ENCODE measurements at regions not wholly inside any gene's neighbourhood (a gene's known extent, or its start where the extent isn't known, plus 50 kb on each side); places are given as distances from the start of the nearest gene placed in this dataset.

DNA sequence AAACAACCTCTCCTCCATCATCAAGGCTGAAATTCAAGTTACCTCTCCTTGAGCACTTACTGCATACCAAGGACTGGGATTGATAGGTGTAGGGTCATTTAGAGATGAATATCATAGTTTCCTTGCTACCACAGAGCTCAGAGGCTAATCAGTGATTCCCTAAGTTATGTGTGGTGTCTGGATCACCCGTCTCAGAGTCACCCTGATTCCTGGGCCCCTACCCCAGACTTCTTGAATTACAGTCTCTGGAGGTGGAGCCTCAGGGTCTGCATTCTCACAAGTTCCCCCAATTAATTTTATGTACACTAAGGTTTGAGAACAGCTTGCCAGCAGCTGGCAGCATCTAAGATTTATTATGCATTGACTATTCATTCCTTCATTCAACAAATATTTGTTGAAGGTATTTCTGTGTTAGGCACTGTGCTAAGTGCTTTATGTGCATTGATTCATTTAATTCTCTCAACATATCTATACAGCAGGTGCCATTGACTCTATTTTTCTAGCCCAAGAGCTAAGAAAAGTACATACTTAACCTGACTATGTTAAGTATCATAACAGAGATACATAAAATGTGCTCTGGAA is 182.9 kb upstream of the FGGY start (continued):
- no peak for TF ChIP-seq SAFB (IDR thresholded peaks at IDR 0.05; ENCODE audit: borderline replicate concordance, low read depth, low read length)
- TF ChIP-seq, protein P1, sequence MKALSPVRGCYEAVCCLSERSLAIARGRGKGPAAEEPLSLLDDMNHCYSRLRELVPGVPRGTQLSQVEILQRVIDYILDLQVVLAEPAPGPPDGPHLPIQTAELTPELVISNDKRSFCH (CRISPR knock-in tag; IDR thresholded peaks at IDR 0.05): no peak
- TF ChIP-seq, protein P1 (tag; IDR thresholded peaks at IDR 0.05): no peak
- TF ChIP-seq E2F3 (CRISPR knock-in tag; IDR thresholded peaks at IDR 0.05): no peak
- TF ChIP-seq, protein P2, sequence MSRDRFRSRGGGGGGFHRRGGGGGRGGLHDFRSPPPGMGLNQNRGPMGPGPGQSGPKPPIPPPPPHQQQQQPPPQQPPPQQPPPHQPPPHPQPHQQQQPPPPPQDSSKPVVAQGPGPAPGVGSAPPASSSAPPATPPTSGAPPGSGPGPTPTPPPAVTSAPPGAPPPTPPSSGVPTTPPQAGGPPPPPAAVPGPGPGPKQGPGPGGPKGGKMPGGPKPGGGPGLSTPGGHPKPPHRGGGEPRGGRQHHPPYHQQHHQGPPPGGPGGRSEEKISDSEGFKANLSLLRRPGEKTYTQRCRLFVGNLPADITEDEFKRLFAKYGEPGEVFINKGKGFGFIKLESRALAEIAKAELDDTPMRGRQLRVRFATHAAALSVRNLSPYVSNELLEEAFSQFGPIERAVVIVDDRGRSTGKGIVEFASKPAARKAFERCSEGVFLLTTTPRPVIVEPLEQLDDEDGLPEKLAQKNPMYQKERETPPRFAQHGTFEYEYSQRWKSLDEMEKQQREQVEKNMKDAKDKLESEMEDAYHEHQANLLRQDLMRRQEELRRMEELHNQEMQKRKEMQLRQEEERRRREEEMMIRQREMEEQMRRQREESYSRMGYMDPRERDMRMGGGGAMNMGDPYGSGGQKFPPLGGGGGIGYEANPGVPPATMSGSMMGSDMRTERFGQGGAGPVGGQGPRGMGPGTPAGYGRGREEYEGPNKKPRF (IDR thresholded peaks at IDR 0.05; ENCODE audit: low read depth, low read length): no peak
- no peak for TF ChIP-seq GATA2 (CRISPR knock-in tag; IDR thresholded peaks at IDR 0.05)
- TF ChIP-seq FOXO4 (CRISPR knock-in tag; IDR thresholded peaks at IDR 0.05): no peak
